Activated naive CD8-positive, alpha-beta T cell treated with anti-CD3 and anti-CD28 coated beads, Interleukin-2, amount 10 ng/mL, durations not matched to agents 7 days and 5 days (primary cell): ENCODE measurements at regions not wholly inside any gene's neighbourhood (a gene's known extent, or its start where the extent isn't known, plus 50 kb on each side); places are given as distances from the start of the nearest gene placed in this dataset.
"Not testable (repeated sequence)": the region's sequence is repeated elsewhere in the genome, so short reads cannot be mapped to it uniquely, and the experiment has no call there.

ENCODE experiments used
- ATAC-seq: fragments of 150-1000 bp; cut with Tn5 transposase; one replicate; pipeline ENCODE4 v1.10.0; 2021; ENCODE audit warnings: low read depth, moderate library complexity
- POLR2A ChIA-PET: fragments of 350-600 bp; sonication (Branson Sonifier 250); formaldehyde crosslinking; loops from one replicate; lab custom pipeline; 2021; ENCODE audit warnings: antibody characterized with exemption; lab: Charles Lee
- DNase-seq: peaks from one replicate; pipeline ENCODE4 v3.0.0; 2021
- H3K27ac Mint-ChIP-seq: one replicate; pipeline ENCODE4 v1.8.0; 2022; ENCODE audit warnings: mild to moderate bottlenecking, mixed read lengths
- H3K27me3 Mint-ChIP-seq: one replicate; pipeline ENCODE4 v1.8.0; 2022; ENCODE audit warnings: mild to moderate bottlenecking, moderate library complexity, mixed read lengths
- H3K36me3 Mint-ChIP-seq: one replicate; pipeline ENCODE4 v1.8.0; 2021; ENCODE audit warnings: mild to moderate bottlenecking, mixed read lengths
- H3K4me1 Mint-ChIP-seq: one replicate; pipeline ENCODE4 v1.8.0; 2021; ENCODE audit warnings: mixed read lengths
- H3K4me3 Mint-ChIP-seq: one replicate; pipeline ENCODE4 v1.8.0; 2022; ENCODE audit warnings: mild to moderate bottlenecking, moderate library complexity, mixed read lengths
- H3K9me3 Mint-ChIP-seq: one replicate; pipeline ENCODE4 v1.8.0; 2021; ENCODE audit warnings: mixed read lengths

DNA sequence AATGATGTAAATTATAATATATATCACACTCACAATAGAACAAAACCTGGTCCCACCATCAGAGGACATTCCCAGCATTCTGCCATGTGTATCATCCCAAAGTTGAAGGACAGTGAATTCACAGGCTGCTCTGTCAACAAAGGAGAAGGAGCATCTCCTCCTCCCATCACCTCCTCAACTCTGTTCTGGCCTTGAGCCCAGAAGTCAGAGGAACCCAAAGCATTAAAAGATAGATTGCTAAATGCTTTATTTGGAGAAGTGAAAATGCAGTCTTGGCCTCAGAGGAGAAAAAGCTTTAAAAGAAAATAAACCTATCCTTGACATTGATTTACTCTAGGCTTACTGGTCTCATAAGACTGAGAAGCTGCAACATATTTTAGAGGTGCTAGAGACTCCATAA, 268.8 kb upstream of the RASGEF1B start:
- H3K27ac Mint-ChIP-seq: no peak overlapping the region
- DNase-seq (no peak), ATAC-seq (no peak)
- peaks cover 2% of the 10 kb centered on the region for H3K4me1 Mint-ChIP-seq
- no peak overlapping the region for H3K4me3 Mint-ChIP-seq
- no peaks in the 10 kb centered on the region for H3K27me3 Mint-ChIP-seq
- H3K36me3 Mint-ChIP-seq: no peaks in the 10 kb centered on the region
- POLR2A ChIA-PET: no interaction called here
- H3K9me3 Mint-ChIP-seq: no peaks in the 10 kb centered on the region

DNA sequence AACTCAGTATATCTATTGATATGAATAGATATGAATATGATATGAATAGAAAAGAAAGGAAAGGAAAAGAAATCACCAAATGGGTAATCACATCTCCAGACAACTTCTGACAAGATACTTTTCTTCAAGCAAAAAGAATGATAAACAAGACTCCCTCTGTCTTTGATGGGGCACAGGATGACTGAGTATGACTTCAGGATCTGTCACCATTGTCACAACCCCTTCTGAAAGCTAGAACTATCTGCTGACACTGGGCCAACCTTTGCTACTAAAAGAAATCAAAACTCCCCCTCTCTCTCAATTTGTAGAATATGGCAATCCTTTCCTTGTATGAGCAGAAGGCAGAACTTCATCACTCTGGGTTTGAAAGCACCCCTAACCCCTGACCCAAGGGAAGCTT, 267.2 kb upstream of the RASGEF1B start:
- no peak for ATAC-seq
- H3K27me3 Mint-ChIP-seq: no peaks in the 10 kb centered on the region
- POLR2A ChIA-PET: no interaction called here

DNA sequence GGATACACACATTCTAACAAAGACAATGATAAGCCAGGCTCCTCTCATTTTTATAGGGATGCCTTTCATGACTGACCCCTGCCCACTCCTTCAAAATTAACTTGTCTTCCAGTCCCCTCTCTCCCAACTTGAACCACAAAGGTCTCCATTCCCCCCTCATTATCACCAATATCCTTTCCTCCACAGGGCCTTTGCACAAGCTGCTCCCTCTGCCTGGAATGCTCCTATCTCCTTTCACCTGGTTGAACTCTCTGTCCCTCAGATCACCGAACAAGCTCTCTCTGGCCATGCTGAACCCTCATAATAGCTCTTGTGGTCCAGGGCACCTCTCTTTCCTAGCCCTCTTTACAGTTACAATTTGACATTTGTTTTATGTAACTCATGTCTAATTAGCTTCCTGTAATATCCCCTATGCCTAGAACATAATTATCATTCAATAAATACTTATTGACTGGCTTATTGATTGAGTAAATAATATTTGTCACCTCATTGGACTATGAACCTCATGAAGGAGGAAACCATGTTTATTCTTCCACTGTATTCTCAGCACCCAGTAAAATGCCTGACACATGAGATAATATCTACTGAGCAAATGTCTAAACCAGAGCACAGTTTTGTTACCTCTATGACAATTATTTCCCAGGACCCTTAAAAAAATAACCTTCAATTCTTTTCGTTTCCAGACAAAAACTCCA, 266.3 kb upstream of the RASGEF1B start:
- peaks cover 2% of the 10 kb centered on the region for H3K36me3 Mint-ChIP-seq

More for the DNA sequence above, 267.2 kb upstream of the RASGEF1B start:
- H3K4me3 Mint-ChIP-seq: no peak overlapping the region
- DNase-seq: no peak
- H3K4me1 Mint-ChIP-seq: peaks cover 2% of the 10 kb centered on the region
- H3K9me3 Mint-ChIP-seq: no peaks in the 10 kb centered on the region
- peaks cover 2% of the 10 kb centered on the region for H3K36me3 Mint-ChIP-seq
- no peak overlapping the region for H3K27ac Mint-ChIP-seq

DNA sequence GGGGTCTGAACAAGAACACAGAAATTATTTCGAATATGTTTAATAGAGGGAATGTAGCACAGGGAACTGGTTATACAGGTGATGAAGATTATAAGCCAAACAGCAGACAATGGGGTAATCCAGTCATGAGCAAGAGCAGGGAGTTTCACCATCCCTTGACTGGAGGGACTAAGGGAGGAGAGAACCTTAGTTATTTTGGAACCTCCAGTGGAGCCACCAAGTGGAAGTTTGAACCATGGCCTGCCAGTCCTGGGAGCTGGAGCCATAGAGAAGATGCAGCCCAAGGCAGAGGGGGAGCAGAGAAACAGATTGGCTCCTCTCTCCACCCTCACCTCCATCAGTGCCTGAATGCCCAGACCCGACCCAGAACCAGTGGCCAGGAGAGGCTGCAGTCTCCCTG, 264.6 kb upstream of the RASGEF1B start:
- Mint-ChIP-seq H3K9me3 (no peaks in the 10 kb centered on the region), H3K4me1 (peaks cover 2% of the 10 kb centered on the region), H3K36me3 (peaks cover 2% of the 10 kb centered on the region), H3K27me3 (no peaks in the 10 kb centered on the region), H3K27ac (no peak overlapping the region), H3K4me3 (no peak overlapping the region)
- POLR2A ChIA-PET: no interaction called here
- DNase-seq (no peak), ATAC-seq (no peak)

More for the DNA sequence above, 266.3 kb upstream of the RASGEF1B start:
- ATAC-seq: no peak
- H3K4me1 Mint-ChIP-seq: peaks cover 2% of the 10 kb centered on the region
- DNase-seq: no peak
- H3K9me3 Mint-ChIP-seq: no peaks in the 10 kb centered on the region
- no peak overlapping the region for H3K4me3 Mint-ChIP-seq
- H3K27ac Mint-ChIP-seq: no peak overlapping the region
- POLR2A ChIA-PET: no interaction called here
- no peaks in the 10 kb centered on the region for H3K27me3 Mint-ChIP-seq

DNA sequence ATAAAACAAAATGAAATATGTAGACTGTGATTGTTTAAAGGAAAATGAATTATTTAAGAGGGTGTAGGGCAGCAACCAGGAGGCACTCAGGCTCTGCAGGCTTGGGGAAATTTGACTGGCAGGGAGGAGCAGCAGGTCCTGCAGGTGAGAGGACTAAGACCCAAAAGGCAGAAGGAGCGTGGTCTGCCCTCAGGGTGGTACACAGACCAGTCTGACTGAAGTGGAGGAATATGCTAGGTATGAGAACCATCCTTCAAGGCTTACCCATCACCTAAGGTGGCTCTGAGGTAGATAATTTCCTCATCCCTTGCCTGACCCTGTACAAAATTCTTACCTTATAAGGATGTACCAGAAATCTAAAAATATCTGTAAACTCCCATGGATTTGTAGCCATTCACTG, 261.3 kb upstream of the RASGEF1B start:
- ATAC-seq (no peak), DNase-seq (no peak)
- Mint-ChIP-seq H3K4me3 (no peak overlapping the region), H3K36me3 (peaks cover 2% of the 10 kb centered on the region), H3K27ac (no peak overlapping the region), H3K4me1 (no peaks in the 10 kb centered on the region), H3K9me3 (peaks cover 2% of the 10 kb centered on the region), H3K27me3 (peaks cover 4% of the 10 kb centered on the region)
- POLR2A ChIA-PET: no interaction called here

DNA sequence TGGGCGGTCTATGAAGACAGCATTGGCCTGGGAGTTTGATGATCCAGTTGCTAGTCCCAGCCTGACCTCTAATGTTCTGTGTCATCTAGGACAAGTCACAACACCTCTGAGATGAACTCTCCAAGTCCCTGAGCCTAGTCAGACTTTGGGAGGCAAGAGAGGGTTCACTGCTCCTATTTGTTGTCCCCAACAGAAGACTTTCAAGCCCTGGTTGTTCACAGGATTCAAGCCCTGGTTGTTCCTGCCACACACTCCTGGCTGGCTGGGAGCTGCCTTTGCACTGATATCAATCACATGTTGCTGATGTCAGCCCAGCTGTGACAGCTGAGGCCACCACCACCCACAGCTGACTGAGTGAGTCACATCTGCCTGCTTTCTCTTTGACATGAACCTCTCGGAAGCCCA, 253.2 kb upstream of the RASGEF1B start:
- Mint-ChIP-seq H3K36me3 (no peaks in the 10 kb centered on the region), H3K9me3 (no peaks in the 10 kb centered on the region), H3K4me3 (no peak overlapping the region), H3K4me1 (peaks cover 11% of the 10 kb centered on the region), H3K27me3 (peaks cover 9% of the 10 kb centered on the region), H3K27ac (no peak overlapping the region)
- DNase-seq: peak; percentile 45
- ATAC-seq: peak; percentile 98
- POLR2A ChIA-PET: interaction anchor here (0.7 to 2.1 kb wide), 2 partner anchors 121 to 253 kb away, joined by 4 to 5 read pairs; partner anchors contain the start of gene RASGEF1B

DNA sequence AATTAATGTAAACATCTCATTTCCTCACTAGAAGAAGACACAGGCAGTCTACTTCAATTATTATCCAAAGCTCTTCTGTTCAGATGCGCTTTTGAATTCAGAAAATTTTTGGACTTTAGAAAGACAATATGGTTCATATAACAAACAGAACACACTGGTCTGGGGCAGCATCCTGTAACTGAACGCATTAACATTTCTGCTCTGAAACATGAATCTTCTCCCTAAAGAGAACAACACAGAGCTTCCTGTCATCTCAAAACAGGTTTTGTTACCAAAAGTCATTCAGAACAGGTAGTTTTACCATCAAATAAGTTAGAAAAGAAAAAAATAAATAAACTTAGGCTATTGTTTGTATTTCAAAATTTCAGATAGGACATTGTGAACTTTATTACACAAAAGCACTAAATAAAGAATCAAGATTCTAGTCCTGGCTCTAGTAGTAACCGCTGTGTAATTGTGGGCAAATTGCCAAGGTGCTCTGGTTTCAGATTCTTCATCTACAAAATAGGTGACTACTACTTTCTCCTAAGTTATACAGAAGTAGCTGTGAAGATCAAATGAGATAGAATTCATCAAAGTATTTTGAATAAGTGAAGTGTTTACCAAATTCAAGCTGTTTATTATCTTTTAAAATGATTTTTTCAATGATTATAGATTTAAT, 252.3 kb upstream of the RASGEF1B start:
- ATAC-seq: no peak
- no peak overlapping the region for H3K27ac Mint-ChIP-seq

DNA sequence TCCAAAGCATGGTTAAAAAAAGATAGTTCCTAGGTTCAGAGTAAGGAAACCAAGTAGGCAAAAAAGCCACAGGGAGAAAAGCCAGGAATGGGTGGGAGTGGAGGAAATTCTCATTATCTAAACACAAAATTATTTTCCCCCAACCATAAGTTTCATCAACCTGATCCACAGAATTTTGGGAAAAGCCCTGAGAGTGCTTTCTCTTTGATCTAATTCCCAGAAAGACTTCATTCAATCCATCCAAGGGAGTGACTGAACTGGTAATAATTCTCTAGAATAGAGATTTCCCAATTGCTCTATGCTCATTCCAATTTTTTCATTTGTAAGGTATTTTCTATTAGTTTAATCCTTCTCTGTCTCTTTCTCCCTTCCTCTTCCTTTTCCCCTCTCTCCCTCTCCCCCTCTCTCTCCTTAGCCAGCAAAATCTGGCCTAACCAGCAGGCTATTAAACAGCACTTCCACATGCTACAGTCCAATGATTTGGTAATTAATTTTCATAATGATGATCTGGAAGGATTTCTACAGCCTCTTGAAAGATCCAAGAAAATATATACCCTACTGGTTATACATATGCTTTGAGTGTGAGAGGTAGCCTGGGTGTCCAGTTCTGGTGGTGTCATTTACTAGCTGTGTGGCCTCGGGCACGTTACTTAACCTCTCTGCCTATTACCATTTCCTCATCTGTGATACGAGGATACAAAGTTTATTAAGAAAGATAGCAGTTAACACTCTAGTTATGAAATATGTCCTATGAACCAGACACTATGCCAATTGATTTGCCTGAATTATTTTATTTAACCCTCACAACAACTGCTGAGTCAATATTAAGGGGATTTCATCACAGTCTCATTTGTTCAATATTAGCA, 251.5 kb upstream of the RASGEF1B start:
- no peak for ATAC-seq
- Mint-ChIP-seq H3K27ac (no peak overlapping the region), H3K9me3 (no peaks in the 10 kb centered on the region), H3K4me3 (no peak overlapping the region), H3K36me3 (no peaks in the 10 kb centered on the region), H3K4me1 (peaks cover 11% of the 10 kb centered on the region), H3K27me3 (peaks cover 5% of the 10 kb centered on the region)
- POLR2A ChIA-PET: no interaction called here
- no peak for DNase-seq

More for the DNA sequence above, 252.3 kb upstream of the RASGEF1B start:
- H3K4me3 Mint-ChIP-seq: no peak overlapping the region
- H3K4me1 Mint-ChIP-seq: peaks cover 11% of the 10 kb centered on the region
- H3K9me3 Mint-ChIP-seq: no peaks in the 10 kb centered on the region
- peaks cover 9% of the 10 kb centered on the region for H3K27me3 Mint-ChIP-seq
- no peak for DNase-seq
- POLR2A ChIA-PET: no interaction called here
- H3K36me3 Mint-ChIP-seq: no peaks in the 10 kb centered on the region

DNA sequence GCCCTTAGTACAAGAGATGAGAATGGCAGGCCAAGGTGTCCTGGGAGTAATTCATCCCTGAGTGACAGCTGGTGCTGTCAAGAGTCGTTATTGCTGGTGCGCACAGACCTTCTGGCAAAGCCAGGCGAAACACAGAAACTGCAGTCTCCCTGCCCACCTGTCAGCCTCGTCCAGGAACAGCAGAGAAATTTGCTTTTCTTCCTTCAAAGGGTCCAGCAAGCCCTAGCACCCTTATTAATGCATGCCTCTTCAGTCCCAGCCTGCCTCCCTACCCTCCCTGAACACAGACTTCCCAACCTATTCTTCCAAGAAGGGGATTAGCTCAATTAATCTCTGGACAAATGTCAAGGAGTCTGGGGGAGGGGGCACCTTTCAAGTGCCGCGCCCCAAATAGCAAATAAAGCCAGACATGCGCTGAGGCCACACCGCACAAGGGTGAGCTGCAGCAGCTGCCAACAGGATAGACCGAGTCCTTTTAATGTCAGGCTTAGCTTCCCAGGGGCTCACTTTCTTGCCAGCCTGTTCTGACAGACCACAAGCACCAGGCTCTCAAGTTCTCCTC, 250.7 kb upstream of the RASGEF1B start:
- peaks cover 11% of the 10 kb centered on the region for H3K4me1 Mint-ChIP-seq
- no peaks in the 10 kb centered on the region for H3K36me3 Mint-ChIP-seq
- POLR2A ChIA-PET: no interaction called here
- no peak overlapping the region for H3K27ac Mint-ChIP-seq
- ATAC-seq (no peak), DNase-seq (no peak)
- peaks cover 5% of the 10 kb centered on the region for H3K27me3 Mint-ChIP-seq
- peaks cover 1% of the 10 kb centered on the region for H3K9me3 Mint-ChIP-seq
- H3K4me3 Mint-ChIP-seq: no peak overlapping the region

DNA sequence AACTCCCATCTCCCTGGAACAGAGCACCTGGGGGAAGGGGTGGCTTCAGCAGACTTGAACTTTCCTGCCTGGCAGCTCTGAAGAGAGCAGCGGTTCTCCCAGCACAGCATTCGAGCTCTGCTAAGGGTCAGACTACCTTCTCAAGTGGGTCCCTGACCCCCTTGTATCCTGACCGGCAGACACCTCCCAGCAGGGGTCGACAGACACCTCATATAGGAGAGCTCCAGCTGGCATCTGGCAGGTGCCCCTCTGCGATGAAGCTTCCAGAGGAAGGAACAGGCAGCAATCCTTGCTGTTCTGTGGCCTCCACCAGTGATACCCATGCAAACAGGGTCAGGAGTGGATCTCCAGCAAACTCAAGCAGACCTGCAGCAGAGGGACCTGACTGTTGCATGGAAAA, 244.1 kb upstream of the RASGEF1B start:
- Mint-ChIP-seq H3K9me3 (peaks cover 1% of the 10 kb centered on the region), H3K27ac (no peak overlapping the region), H3K4me1 (no peaks in the 10 kb centered on the region), H3K27me3 (no peaks in the 10 kb centered on the region), H3K36me3 (no peaks in the 10 kb centered on the region), H3K4me3 (no peak overlapping the region)
- ATAC-seq (no peak), DNase-seq (no peak)
- POLR2A ChIA-PET: no interaction called here

DNA sequence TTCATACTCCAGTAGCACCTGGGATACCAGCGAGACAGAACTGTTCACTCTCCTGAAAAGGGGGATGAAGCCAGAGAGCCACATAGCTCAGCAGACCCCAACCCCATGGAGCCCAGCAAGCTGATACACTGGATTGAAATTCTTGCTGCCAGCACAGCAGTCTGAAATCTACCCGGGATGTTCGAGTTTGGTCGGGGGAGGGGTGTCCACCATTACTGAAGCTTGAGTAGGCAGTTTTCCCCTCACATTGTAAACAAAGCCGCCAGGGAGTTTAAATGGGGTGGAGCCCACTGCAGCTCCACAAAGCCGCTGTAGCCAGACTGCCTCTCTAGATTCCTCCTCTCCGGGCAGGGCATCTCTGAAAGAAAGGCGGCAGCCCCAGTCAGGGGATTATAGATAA, 243.7 kb upstream of the RASGEF1B start:
- H3K4me1 Mint-ChIP-seq, POLR2A ChIA-PET, ATAC-seq, DNase-seq, H3K36me3 Mint-ChIP-seq, H3K27ac Mint-ChIP-seq, H3K27me3 Mint-ChIP-seq, H3K4me3 Mint-ChIP-seq, H3K9me3 Mint-ChIP-seq: not testable (repeated sequence)

DNA sequence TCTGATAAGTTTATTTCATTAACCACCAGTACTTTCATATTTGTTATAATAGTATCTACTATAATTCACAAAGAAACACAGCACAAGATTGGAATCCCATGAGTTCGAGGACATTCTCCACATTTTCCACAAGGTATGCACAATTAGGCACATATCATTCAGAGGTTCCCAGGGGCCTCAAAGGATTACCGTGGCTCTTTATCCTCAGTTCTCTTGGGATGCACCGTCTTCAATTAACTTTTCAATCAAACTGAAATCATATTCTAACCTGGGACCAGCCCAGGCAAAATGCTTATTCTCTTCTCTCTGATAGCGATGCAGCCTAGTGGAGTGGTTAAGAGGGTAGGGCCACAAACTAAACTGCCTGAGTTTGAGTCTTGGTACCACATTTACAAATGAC, 242.6 kb upstream of the RASGEF1B start:
- Mint-ChIP-seq H3K27me3 (no peaks in the 10 kb centered on the region), H3K4me1 (no peaks in the 10 kb centered on the region), H3K4me3 (no peak overlapping the region), H3K27ac (no peak overlapping the region), H3K36me3 (no peaks in the 10 kb centered on the region), H3K9me3 (peaks cover 1% of the 10 kb centered on the region)
- no peak for DNase-seq
- POLR2A ChIA-PET: no interaction called here
- no peak for ATAC-seq

DNA sequence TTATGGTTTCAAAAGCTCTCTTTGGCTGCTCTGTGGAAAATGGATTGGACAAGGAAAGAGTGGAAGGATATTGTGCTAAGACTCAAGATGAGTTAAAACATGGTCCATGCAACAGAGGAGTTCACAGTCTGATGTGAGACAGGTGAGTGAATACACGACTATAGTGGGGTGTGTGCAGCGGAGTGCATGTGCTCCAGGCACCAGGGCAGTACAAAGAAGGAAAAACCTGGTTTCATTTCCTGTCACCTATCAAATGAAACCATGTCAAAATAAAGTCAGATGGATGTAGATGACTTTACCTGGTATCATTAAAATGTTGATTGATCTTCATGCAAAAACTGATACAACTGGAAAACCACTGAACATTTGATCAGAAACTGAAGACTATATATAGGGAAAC, 241.0 kb upstream of the RASGEF1B start:
- Mint-ChIP-seq H3K9me3 (peaks cover under 1% of the 10 kb centered on the region), H3K36me3 (no peaks in the 10 kb centered on the region), H3K27ac (no peak overlapping the region), H3K4me3 (no peak overlapping the region), H3K27me3 (no peaks in the 10 kb centered on the region), H3K4me1 (no peaks in the 10 kb centered on the region)
- no peak for DNase-seq
- POLR2A ChIA-PET: no interaction called here
- no peak for ATAC-seq
